NCI-H1048 (cell line): ENCODE measurements at regions not wholly inside any gene's neighbourhood (a gene's known extent, or its start where the extent isn't known, plus 50 kb on each side); places are given as distances from the start of the nearest gene placed in this dataset.
"Not testable (repeated sequence)": the region's sequence is repeated elsewhere in the genome, so short reads cannot be mapped to it uniquely, and the experiment has no call there.

Source experiments
- DNase-seq: peaks from one replicate; lab custom pipeline; 2025; lab: John Stamatoyannopoulos, UW

GRCh38 chr9:108765265-108765664 lies 90.5 kb downstream of the ACTL7B start:
- no peak for DNase-seq

GRCh38 chr9:108762348-108763055 lies 93.3 kb downstream of the ACTL7B start:
- no peak for DNase-seq

- DNase-seq = no peak
Observed at GRCh38 chr9:108761655-108762347, 94.0 kb downstream of the ACTL7B start.

DNA sequence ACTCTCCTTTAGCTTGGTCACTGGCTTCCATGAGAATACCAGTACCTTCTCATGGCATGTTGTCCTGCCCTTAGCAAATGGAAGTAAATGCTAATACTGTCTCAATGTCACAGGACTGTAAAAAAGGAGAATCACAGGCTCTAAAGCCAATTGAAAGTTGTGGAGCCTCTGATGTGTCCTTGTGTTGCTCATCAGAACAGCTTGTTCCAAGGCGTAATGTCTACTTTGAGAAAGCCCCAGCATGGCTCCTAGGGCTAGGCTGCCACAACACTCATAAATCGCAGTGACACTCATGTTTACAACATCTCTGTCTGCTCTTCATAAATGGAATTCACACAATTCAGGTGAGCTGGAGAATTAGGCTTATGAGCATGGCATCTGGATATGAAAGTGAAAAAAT lies 94.9 kb downstream of the ACTL7B start:
- no peak for DNase-seq

DNA sequence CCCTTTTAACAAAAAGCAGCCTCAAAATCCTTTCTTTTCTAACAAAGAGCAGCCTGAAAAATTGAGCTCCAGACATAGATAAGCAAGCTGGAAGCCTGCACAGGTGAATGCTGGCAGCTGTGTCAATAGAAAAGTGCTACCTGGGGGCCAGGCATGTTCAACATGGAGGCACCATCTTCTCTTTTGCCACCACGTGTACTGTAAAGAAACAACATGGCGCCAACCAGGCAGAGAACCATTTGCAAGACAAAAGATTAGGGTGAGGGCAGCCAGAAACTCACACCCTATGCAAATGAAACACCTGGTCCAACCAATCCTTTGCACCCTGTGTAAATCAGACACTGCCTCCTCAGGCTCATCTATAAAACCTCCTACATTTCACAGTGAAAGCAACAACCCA lies 96.0 kb downstream of the ACTL7B start:
- DNase-seq = no peak

DNA sequence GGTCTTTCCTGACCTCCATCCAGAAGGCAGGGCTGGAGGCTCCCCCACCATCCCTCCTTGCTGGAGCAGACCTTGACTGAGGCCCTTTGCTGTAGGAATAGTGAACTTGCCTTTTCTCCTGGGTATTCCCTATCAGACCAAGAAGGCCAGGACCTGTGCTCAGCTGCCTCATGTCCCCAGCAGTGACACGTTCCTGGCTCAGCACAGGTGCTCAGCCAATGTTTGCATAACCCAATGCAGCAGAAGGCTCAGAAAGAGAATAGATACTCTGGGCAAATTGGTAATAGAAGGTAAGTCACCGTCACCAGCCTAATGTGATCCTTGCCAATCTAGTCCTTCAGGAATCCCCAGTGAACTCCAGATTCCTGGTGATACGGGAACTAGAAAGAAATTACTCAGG lies 96.4 kb downstream of the ACTL7B start:
- DNase-seq = no peak

DNA sequence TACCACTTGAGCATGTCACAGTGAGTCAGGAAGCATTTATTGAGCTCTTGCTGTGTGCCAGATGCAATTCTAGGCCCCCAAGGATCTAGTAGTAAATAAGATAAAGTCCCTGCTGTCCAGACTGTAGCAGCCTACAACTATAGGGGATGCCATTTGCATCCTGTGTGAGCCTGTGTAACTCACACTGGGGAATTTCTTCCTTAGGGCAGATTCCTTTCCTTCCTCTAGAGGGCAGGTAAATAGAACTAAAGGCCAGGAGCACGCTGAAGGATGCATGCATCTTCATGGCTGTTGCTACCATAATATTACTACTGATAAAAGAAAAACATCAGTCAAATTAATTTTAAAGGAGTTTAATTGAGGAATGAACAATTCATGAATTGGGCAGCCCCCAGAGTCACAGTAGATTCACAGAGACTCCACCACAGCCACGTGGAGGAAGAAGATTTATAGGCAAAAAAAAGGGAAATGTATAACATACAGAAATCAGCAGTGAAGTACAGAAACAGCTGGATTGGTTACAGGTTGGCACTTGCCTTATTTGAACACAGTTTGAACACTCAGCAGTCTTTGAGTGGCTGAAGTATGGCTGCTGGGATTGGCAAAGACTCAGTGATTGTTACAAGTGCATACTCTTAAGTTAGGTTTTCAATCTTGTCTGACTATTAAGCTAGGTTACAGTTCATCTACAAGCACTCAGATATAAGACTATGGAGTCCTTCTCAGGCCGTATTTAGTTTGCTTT lies 98.9 kb downstream of the ACTL7B start:
- DNase-seq = no peak

- no peak for DNase-seq
Observed at GRCh38 chr9:108755979-108756378, 99.8 kb downstream of the ACTL7B start.

DNA sequence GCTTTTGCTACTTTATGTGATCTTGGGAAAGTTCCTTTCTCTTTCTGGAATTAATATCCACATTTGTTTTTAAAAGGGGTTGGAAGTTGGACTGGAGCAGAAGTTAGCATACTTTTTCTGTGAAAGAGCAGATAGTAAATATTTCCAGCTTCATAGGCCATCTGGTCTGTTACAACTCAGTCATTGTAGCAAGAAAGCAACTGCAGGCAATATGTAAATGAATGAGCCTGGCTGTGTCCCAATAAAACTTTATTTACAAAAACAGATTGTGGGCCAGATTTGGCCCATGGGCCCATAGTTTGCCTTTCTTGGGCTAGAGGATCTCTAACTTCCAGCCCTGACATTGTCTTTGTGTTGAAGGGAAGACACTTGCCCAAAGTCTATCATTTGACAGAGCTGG lies 104.4 kb downstream of the ACTL7B start:
- no peak for DNase-seq

DNA sequence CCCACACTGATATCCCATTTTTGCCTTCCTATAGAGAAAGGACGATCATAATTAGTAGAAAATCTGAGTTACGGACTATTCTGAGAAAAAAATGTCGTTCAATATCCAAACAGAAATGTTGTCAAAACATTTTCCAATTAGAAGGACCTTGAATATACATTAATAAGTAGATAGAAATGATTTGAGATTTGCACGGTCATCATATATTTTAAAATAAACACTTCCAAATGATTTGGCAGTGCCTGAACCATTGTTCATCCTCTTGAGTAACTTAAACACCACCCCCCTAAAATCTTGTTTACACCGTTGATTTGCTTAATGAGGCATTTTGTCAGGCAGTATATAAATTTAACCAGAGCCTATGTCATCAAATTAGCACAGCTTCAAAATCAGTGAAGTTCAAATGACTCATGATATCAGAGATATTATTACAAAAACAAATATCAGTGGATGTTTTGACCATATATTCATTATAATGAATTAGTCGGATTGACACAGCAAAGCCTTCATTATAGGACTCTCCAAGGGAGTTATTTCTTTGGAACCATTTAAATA lies 105.0 kb downstream of the ACTL7B start:
- DNase-seq = no peak

- no peak for DNase-seq
Observed at GRCh38 chr9:108748776-108749175, 107.0 kb downstream of the ACTL7B start.

DNA sequence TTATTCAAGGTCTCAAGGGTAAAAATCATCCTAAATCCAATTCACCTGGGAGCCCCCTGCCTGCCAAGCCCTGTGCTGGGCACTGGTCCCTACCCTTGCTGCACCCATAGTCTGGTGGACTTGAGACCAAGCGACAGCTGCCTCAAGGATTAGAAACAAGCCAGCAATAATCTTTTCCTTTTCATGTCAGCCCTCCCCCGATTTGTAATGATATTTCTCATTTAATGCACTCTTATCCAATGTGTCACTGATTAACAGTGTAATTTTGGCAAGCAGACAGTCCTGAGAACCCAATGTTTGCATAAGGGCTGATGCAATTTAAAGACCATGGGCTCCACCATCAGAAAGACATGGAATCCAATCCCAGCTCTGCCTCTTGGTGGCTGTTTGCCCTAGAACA lies 108.9 kb downstream of the ACTL7B start:
- DNase-seq = no peak

GRCh38 chr9:108746001-108746400 lies 109.8 kb downstream of the ACTL7B start:
- no peak for DNase-seq

GRCh38 chr9:108744641-108745040 lies 111.1 kb downstream of the ACTL7B start:
- no peak for DNase-seq

DNA sequence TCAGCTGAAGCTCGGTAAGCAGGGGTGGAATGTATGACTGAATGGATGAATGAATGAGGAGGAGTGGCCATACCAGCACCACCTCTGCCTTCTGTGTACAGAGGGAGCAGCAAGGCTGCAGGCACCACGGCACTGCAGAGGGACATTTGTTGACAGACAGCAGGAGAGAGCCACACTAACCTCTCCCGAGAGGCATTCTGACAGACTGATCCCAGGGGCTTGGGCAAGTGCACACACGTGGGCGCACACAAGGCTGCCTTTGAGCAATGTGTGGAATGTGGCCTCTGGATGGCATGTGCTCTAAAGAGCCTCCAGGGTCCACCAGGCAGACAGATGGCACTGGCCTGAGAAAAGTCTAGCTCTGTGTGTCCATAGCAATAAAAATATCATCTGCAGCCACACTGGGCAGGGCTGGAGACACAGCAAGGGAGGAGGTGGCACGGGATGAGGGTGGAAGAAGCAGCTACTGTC lies 111.8 kb downstream of the ACTL7B start:
- DNase-seq = no peak

DNA sequence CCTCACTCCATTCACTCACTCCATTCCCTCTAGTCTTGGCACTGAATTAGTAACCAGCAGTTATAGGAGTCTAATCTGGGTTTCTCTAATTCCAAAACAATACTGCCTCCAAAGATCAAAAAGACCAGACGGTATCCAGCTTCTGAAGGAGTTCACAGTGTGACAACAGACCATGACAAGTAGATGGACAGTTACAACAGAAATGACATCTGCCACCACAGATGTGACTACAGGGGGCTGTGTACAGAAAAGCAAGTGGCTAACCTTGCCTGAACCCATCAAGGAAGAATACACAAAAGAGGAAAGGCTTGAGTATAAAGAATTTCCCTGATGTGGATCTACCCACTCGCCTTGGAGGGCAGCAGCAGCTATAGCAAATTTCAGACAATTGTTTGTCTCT lies 112.4 kb downstream of the ACTL7B start:
- no peak for DNase-seq

GRCh38 chr9:108742191-108742590 lies 113.6 kb downstream of the ACTL7B start:
- DNase-seq = no peak

DNA sequence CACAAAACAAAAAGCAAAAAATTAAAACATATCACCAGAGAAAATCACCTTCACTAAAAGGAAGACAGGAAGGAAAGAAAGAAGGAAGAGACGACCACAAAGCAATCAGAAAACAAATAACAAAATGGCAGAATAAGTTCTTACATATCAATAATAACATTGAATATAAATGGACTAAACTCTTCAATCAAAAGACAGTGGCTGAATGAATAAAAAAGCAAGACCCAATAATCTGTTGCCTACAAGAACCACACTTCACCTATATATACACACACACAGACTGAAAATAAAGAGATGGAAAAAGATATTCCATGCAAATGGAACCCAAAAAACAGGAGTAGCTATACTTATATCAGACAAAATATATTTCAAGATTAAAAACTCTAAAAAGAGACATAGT lies 124.5 kb downstream of the ACTL7B start:
- DNase-seq = not testable (repeated sequence)

- no peak for DNase-seq
Observed at GRCh38 chr9:108727580-108728111, 128.1 kb downstream of the ACTL7B start.

- DNase-seq = no peak
Observed at GRCh38 chr9:108724652-108725051, 131.1 kb downstream of the ACTL7B start.

DNA sequence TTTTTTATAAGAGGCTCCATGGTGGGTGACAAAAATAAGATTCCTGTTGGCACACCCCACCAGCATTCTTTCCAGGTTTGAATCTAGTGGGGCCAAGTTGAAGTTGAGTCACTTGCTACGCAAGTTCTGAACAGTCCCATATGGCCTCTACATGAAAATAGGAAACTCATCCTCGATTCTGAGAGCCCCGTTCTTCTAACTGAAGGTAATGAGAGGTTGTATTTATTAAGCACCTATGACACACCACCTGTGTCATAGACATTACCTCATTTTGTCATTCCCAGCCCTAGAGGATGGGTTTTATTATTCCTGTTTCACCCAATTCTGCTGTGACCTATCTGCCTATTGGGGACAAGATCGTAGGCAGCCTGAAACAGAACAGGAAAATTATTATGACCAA lies 131.7 kb downstream of the ACTL7B start:
- no peak for DNase-seq

GRCh38 chr9:108722396-108722795 lies 133.4 kb downstream of the ACTL7B start:
- no peak for DNase-seq
